ENCODE measurements at regions not wholly inside any gene's neighbourhood (a gene's known extent, or its start where the extent isn't known, plus 50 kb on each side); places are given as distances from the start of the nearest gene placed in this dataset.
A peak's percentile ranks its signal among the peaks of the same experiment; 100 is the strongest.

DNA sequence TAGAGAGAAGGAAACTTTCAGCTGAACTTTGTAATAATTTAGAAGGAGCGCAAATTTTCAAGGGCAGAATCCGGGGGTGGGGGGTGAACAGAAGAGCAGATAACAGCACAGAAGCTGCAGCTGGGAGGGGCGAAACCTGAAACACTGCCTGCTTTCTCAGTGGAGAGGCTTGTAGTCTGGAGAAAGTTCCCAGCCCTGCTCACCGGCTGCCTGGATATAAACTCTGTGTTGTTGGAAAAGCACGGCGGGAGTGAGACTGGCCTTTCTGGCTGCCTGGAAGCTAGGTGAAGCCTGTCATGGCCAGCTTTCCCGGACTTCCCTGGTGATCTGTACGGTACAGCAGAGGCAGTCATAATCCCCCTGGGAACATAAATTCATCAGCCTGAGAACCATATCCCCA is 1352.1 kb upstream of the DIAPH2 start:
- CTCF ChIA-PET (ENCODE audit: partially characterized antibody), result interaction anchor here (0.6 to 1.2 kb wide), 3 partner anchors 14 to 99 kb away, joined by 3 to 5 read pairs (median 3); no protein-coding TSS in a partner anchor
- H4K8ac ChIP-seq (ENCODE audit: extremely low read depth, insufficient read depth, low read length), result no peak overlapping the region
- POLR2A ChIA-PET (ENCODE audit: partially characterized antibody), result no interaction called here
- no peaks in the 10 kb centered on the region for H3K27me3 ChIP-seq (replicated peaks in 1 of 4; ENCODE audit: control insufficient read depth in 3 of 4, extremely low read depth in 1 of 4, insufficient read depth in 3 of 4, low read length in 3 of 4)
- H3K4me2 ChIP-seq (ENCODE audit: insufficient read depth in 1 of 2, low read depth in 2 of 2, low read length in 2 of 2), result no peak overlapping the region
- H2BK15ac ChIP-seq (ENCODE audit: low read length), result no peak overlapping the region
- no peaks in the 10 kb centered on the region for H3K79me1 ChIP-seq (ENCODE audit: low read depth, low read length)
- WGBS, 2 experiments (ENCODE audit: extremely low coverage in 1 of 2, insufficient coverage in 1 of 2, insufficient read length in 1 of 2, insufficient replicate concordance in 2 of 2, low coverage in 1 of 2, low lambda C conversion rate in 2 of 2, missing lambda C conversion rate in 1 of 2), result 55% methylated on average over 8 of the region's 8 CpGs; no CpG with 5 or more reads in 1 of the 2 experiments
- DNase-seq (ENCODE audit: low read depth in 1 of 2, low spot score in 2 of 2) (no peak), FAIRE-seq (no peak)
- H4K5ac ChIP-seq (ENCODE audit: insufficient read length, low read depth, low read length), result no peak overlapping the region
- no peaks in the 10 kb centered on the region for H3K23me2 ChIP-seq (ENCODE audit: low read depth, low read length)
- H3K56ac ChIP-seq (replicated peaks; ENCODE audit: insufficient read length, low read depth, low read length), result no peak overlapping the region
- no peaks in the 10 kb centered on the region for H3K4me1 ChIP-seq (replicated peaks in 1 of 4; ENCODE audit: control insufficient read depth in 3 of 4, insufficient read depth in 4 of 4, low read length in 3 of 4)
- H4K91ac ChIP-seq (replicated peaks; ENCODE audit: insufficient read length, low read length), result no peak overlapping the region
- H2AFZ ChIP-seq (ENCODE audit: low read length), result peak overlapping the region; percentile 76; the same call in 1 of the 2 replicates
- no peak overlapping the region for H3K9ac ChIP-seq (replicated peaks in 1 of 4; ENCODE audit: extremely low read depth in 1 of 4, low read depth in 3 of 4, low read length in 3 of 4)
- no peaks in the 10 kb centered on the region for H3K36me3 ChIP-seq (ENCODE audit: control insufficient read depth in 2 of 4, insufficient read depth in 4 of 4, low read length in 3 of 4)
- no peak overlapping the region for H3K27ac ChIP-seq (ENCODE audit: low read depth, low read length)
- H2BK20ac ChIP-seq (ENCODE audit: low read length), result no peak overlapping the region
- H3K4ac ChIP-seq (replicated peaks; ENCODE audit: insufficient read length, low read depth, low read length), result no peak overlapping the region
- H2BK120ac ChIP-seq (replicated peaks; ENCODE audit: low read depth, low read length), result no peak overlapping the region
- no peak for TF ChIP-seq SAP30 (IDR thresholded peaks at IDR 0.05; ENCODE audit: insufficient read depth, insufficient replicate concordance, low read length)
- no peak for TF ChIP-seq POU5F1 (IDR thresholded peaks at IDR 0.05; ENCODE audit: low read depth, low read length)
- TF ChIP-seq, protein P1, sequence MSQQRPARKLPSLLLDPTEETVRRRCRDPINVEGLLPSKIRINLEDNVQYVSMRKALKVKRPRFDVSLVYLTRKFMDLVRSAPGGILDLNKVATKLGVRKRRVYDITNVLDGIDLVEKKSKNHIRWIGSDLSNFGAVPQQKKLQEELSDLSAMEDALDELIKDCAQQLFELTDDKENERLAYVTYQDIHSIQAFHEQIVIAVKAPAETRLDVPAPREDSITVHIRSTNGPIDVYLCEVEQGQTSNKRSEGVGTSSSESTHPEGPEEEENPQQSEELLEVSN (IDR thresholded peaks at IDR 0.05), result no peak
- no peak for TF ChIP-seq CBX8 (IDR thresholded peaks at IDR 0.05; ENCODE audit: borderline replicate concordance, low read depth, low read length)
- TF ChIP-seq HDAC2 (IDR thresholded peaks at IDR 0.05; ENCODE audit: borderline replicate concordance in 1 of 2, low read depth in 2 of 2, low read length in 2 of 2), result no peak
- no peak for TF ChIP-seq CHD1 (IDR thresholded peaks at IDR 0.05; ENCODE audit: low read depth, low read length)
- TF ChIP-seq KDM1A (IDR thresholded peaks at IDR 0.05; ENCODE audit: borderline replicate concordance, low read length), result no peak
- TF ChIP-seq KDM4A (IDR thresholded peaks at IDR 0.05; ENCODE audit: low read depth, low read length, severe bottlenecking), result no peak
- TF ChIP-seq TBP (IDR thresholded peaks at IDR 0.05; ENCODE audit: low read depth, low read length), result no peak
- no peaks in the 10 kb centered on the region for H3K79me2 ChIP-seq (ENCODE audit: control insufficient read depth in 1 of 2, insufficient read depth in 2 of 2, low read length in 2 of 2)
- no peak overlapping the region for H2BK5ac ChIP-seq (ENCODE audit: low read depth, low read length)
- no peaks in the 10 kb centered on the region for H4K20me1 ChIP-seq (replicated peaks in 1 of 2; ENCODE audit: control insufficient read depth in 1 of 2, insufficient read depth in 2 of 2, low read length in 2 of 2)
- H3K14ac ChIP-seq (ENCODE audit: insufficient read length), result no peak overlapping the region
- no peak overlapping the region for H2AK5ac ChIP-seq (ENCODE audit: low read depth, low read length)
- no peak overlapping the region for H2BK12ac ChIP-seq (ENCODE audit: low read depth, low read length)
- no peaks in the 10 kb centered on the region for H3K9me3 ChIP-seq (ENCODE audit: insufficient read depth in 2 of 2, low read depth in 1 of 2, low read length in 1 of 2)
- no peak overlapping the region for H3K23ac ChIP-seq (ENCODE audit: insufficient read length)
- no peak overlapping the region for H3K4me3 ChIP-seq (ENCODE audit: extremely low read depth in 1 of 4, insufficient read depth in 2 of 4, low read depth in 3 of 4, low read length in 4 of 4)
- no peak overlapping the region for H3K18ac ChIP-seq (ENCODE audit: extremely low read depth, low read length)

All from H1 (cell line).